Upper lobe of right lung (tissue), 1 donor: ENCODE measurements at regions not wholly inside any gene's neighbourhood (a gene's known extent, or its start where the extent isn't known, plus 50 kb on each side); places are given as distances from the start of the nearest gene placed in this dataset.

Experiments used
- ATAC-seq: fragments of 200-7000 bp; cut with Tn5 transposase; one replicate; pipeline ENCODE4 v1.9.1; 2020; ENCODE audit warnings: mild to moderate bottlenecking, moderate library complexity
- DNase-seq: peaks from one replicate; pipeline ENCODE4 v3.0.0-alpha.2; 2020
- H3K27ac ChIP-seq: fragments of 200-600 bp; one replicate; pipeline ENCODE4 v1.8.0; 2022
- H3K27me3 ChIP-seq: fragments of 200-600 bp; one replicate; pipeline ENCODE4 v1.8.0; 2022; ENCODE audit warnings: mild to moderate bottlenecking
- H3K36me3 ChIP-seq: fragments of 200-600 bp; one replicate; pipeline ENCODE4 v1.8.0; 2022
- H3K4me1 ChIP-seq: fragments of 200-600 bp; one replicate; pipeline ENCODE4 v1.8.0; 2022
- H3K4me3 ChIP-seq: fragments of 200-600 bp; one replicate; pipeline ENCODE4 v1.8.0; 2022; ENCODE audit warnings: mild to moderate bottlenecking
- H3K9me3 ChIP-seq: fragments of 200-600 bp; one replicate; pipeline ENCODE4 v1.8.0; 2022
- CTCF ChIP-seq: fragments of 200-600 bp; IDR thresholded peaks from one replicate; pipeline ENCODE4 v1.8.0; 2022; ENCODE audit warnings: antibody characterized with exemption
- intact Hi-C: fragments of 100-400 bp; cut with DNase I; formaldehyde crosslinking; loops from one replicate; pipeline ENCODE4 v1.11.0; 2022
- donor health status: DM: no; HTN: yes; CAD: no; lungs with severe emphysema.

- no peak for ATAC-seq
- no peak for DNase-seq
- H3K4me1 ChIP-seq = no peaks in the 10 kb centered on the region
- H3K36me3 ChIP-seq = no peaks in the 10 kb centered on the region
- H3K27ac ChIP-seq = no peak overlapping the region
- intact Hi-C loops = no loop called here
- no peak overlapping the region for H3K4me3 ChIP-seq
- TF ChIP-seq CTCF = no peak
- no peaks in the 10 kb centered on the region for H3K27me3 ChIP-seq
- no peaks in the 10 kb centered on the region for H3K9me3 ChIP-seq
Observed at GRCh38 chr14:43540948-43541347, 966.1 kb downstream of the FSCB start.

GRCh38 chr14:43539210-43539609, 967.9 kb downstream of the FSCB start:
- ATAC-seq = peak; percentile 39
- TF ChIP-seq CTCF = peak; percentile 46
- H3K4me3 ChIP-seq = no peak overlapping the region
- no peaks in the 10 kb centered on the region for H3K27me3 ChIP-seq
- no peaks in the 10 kb centered on the region for H3K9me3 ChIP-seq
- H3K36me3 ChIP-seq = no peaks in the 10 kb centered on the region
- DNase-seq = no peak
- H3K4me1 ChIP-seq = no peaks in the 10 kb centered on the region
- no peak overlapping the region for H3K27ac ChIP-seq
- intact Hi-C loops = no loop called here

- Histone ChIP-seq H3K4me1 (no peaks in the 10 kb centered on the region), H3K9me3 (no peaks in the 10 kb centered on the region), H3K36me3 (no peaks in the 10 kb centered on the region), H3K27me3 (no peaks in the 10 kb centered on the region), H3K4me3 (no peak overlapping the region), H3K27ac (no peak overlapping the region)
- DNase-seq (no peak), ATAC-seq (no peak)
- no peak for TF ChIP-seq CTCF
- intact Hi-C loops = no loop called here
Observed at GRCh38 chr14:43535231-43535838, 971.7 kb downstream of the FSCB start.

- Histone ChIP-seq H3K27me3 (no peaks in the 10 kb centered on the region), H3K36me3 (no peaks in the 10 kb centered on the region), H3K4me3 (no peak overlapping the region), H3K27ac (no peak overlapping the region), H3K4me1 (no peaks in the 10 kb centered on the region), H3K9me3 (no peaks in the 10 kb centered on the region)
- ATAC-seq (peak; percentile 44), DNase-seq (no peak)
- intact Hi-C loops = no loop called here
- TF ChIP-seq CTCF = no peak
Observed at GRCh38 chr14:43532825-43533416, 974.2 kb downstream of the FSCB start.

- Histone ChIP-seq H3K36me3 (no peaks in the 10 kb centered on the region), H3K27me3 (no peaks in the 10 kb centered on the region), H3K27ac (no peak overlapping the region), H3K4me3 (no peak overlapping the region), H3K4me1 (no peaks in the 10 kb centered on the region), H3K9me3 (no peaks in the 10 kb centered on the region)
- intact Hi-C loops = no loop called here
- TF ChIP-seq CTCF = no peak
- DNase-seq = no peak
- peak; percentile 56 for ATAC-seq
Observed at GRCh38 chr14:43528321-43528720, 978.8 kb downstream of the FSCB start.
